BJ (cell line): ENCODE measurements at regions not wholly inside any gene's neighbourhood (a gene's known extent, or its start where the extent isn't known, plus 50 kb on each side); places are given as distances from the start of the nearest gene placed in this dataset.
"Not testable (repeated sequence)": the region's sequence is repeated elsewhere in the genome, so short reads cannot be mapped to it uniquely, and the experiment has no call there.

Experiments used
- CTCF ChIA-PET: fragments of 350-600 bp; formaldehyde crosslinking; extraction: SDS; loops from one replicate; lab custom pipeline; 2021; ENCODE audit warnings: antibody characterized with exemption, inconsistent platforms; lab: Yijun Ruan, JAX
- POLR2A ChIA-PET: fragments of 300-600 bp; sonication (Branson Sonifier 250); formaldehyde crosslinking; extraction: SDS; loops from one replicate; lab custom pipeline; 2021; ENCODE audit warnings: antibody characterized with exemption; lab: Charles Lee
- DNase-seq: peaks from one replicate; pipeline ENCODE4 v3.0.0-alpha.2; 2011; ENCODE audit warnings: low read depth
- H3K27me3 ChIP-seq: 2 replicates; pipeline ENCODE4 v1.6.0; 2011; ENCODE audit warnings: low read length; ENCODE audit not compliant: control insufficient read depth, insufficient read depth
- H3K36me3 ChIP-seq: 2 replicates; pipeline ENCODE4 v1.5.1; 2011; ENCODE audit warnings: low read length; ENCODE audit not compliant: control insufficient read depth, insufficient read depth
- H3K4me3 ChIP-seq: 2 replicates; pipeline ENCODE4 v1.5.1; 2011; ENCODE audit warnings: low read depth, mild to moderate bottlenecking, control low read depth, low read length
- TF ChIP-seq, protein P1 (sequence below): IDR thresholded peaks from 2 replicates; pipeline ENCODE4 v1.5.1; 2011; ENCODE audit warnings: low read depth, mild to moderate bottlenecking, control low read depth, inconsistent platforms, low read length, moderate library complexity; ENCODE audit not compliant: insufficient read depth

GRCh38 chr7:39793026-39793425 is 157.0 kb upstream of the CDK13 start:
- H3K36me3 ChIP-seq, H3K4me3 ChIP-seq, POLR2A ChIA-PET, CTCF ChIA-PET, H3K27me3 ChIP-seq, DNase-seq: not testable (repeated sequence)

GRCh38 chr7:39793851-39794250 is 156.2 kb upstream of the CDK13 start:
- H3K4me3 ChIP-seq, H3K27me3 ChIP-seq, H3K36me3 ChIP-seq, POLR2A ChIA-PET, DNase-seq: not testable (repeated sequence)
- CTCF ChIA-PET, result interaction anchor here (1.2 kb wide), 1 partner anchor 48 kb away, joined by 3 read pairs; no protein-coding TSS in a partner anchor

- CTCF ChIA-PET, DNase-seq, H3K36me3 ChIP-seq, H3K4me3 ChIP-seq, POLR2A ChIA-PET, H3K27me3 ChIP-seq: not testable (repeated sequence)
These were observed 153.1 kb upstream of the CDK13 start for GRCh38 chr7:39796947-39797346.

- H3K4me3 ChIP-seq, H3K36me3 ChIP-seq, H3K27me3 ChIP-seq, POLR2A ChIA-PET, DNase-seq, CTCF ChIA-PET: not testable (repeated sequence)
These were observed 152.0 kb upstream of the CDK13 start for GRCh38 chr7:39798077-39798476.

GRCh38 chr7:39808796-39809481 is 141.1 kb upstream of the CDK13 start:
- Histone ChIP-seq H3K4me3 (no peak overlapping the region), H3K36me3 (no peaks in the 10 kb centered on the region), H3K27me3 (0 out of 2 replicates have a peak, but pooled peaks cover 3% of the 10 kb centered on the region)
- ChIA-PET POLR2A (no interaction called here), CTCF (no interaction called here)
- TF ChIP-seq, protein P1, sequence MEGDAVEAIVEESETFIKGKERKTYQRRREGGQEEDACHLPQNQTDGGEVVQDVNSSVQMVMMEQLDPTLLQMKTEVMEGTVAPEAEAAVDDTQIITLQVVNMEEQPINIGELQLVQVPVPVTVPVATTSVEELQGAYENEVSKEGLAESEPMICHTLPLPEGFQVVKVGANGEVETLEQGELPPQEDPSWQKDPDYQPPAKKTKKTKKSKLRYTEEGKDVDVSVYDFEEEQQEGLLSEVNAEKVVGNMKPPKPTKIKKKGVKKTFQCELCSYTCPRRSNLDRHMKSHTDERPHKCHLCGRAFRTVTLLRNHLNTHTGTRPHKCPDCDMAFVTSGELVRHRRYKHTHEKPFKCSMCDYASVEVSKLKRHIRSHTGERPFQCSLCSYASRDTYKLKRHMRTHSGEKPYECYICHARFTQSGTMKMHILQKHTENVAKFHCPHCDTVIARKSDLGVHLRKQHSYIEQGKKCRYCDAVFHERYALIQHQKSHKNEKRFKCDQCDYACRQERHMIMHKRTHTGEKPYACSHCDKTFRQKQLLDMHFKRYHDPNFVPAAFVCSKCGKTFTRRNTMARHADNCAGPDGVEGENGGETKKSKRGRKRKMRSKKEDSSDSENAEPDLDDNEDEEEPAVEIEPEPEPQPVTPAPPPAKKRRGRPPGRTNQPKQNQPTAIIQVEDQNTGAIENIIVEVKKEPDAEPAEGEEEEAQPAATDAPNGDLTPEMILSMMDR, result no peak
- no peak for DNase-seq

DNA sequence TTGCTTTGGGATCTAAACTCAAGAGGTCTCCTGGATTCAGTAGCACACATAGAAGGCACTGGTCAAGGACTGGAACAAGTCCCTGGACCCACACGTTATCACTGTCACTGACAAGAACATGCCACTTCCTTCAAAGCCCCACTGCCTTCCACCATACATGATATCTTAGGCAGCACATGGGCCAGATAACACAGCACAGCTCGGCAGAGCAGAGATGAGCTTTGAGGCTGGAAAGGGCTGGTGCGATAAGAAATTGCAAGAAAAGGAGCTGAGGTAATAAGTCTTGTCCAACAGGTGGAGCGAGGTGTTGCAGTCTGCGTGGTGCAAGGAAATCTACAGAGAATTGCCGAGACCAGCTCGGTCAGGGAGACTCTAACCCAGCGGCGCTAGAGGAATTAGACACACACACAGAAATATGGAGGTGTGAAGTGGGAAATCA is 139.8 kb upstream of the CDK13 start:
- no peak overlapping the region for H3K4me3 ChIP-seq
- ChIA-PET CTCF (no interaction called here), POLR2A (no interaction called here)
- no peak for DNase-seq
- H3K36me3 ChIP-seq, result no peaks in the 10 kb centered on the region
- H3K27me3 ChIP-seq, result peaks cover 4% of the 10 kb centered on the region; the same call in 1 of the 2 replicates
- TF ChIP-seq, protein P1, result no peak

- no peak overlapping the region for H3K4me3 ChIP-seq
- ChIA-PET CTCF (no interaction called here), POLR2A (no interaction called here)
- TF ChIP-seq, protein P1, result no peak
- H3K36me3 ChIP-seq, result no peaks in the 10 kb centered on the region
- no peak for DNase-seq
- peaks cover 5% of the 10 kb centered on the region; the same call in 1 of the 2 replicates for H3K27me3 ChIP-seq
These were observed 139.3 kb upstream of the CDK13 start for GRCh38 chr7:39810710-39811109.
